Tibial nerve (tissue), 4 donors: ENCODE measurements at regions not wholly inside any gene's neighbourhood (a gene's known extent, or its start where the extent isn't known, plus 50 kb on each side); places are given as distances from the start of the nearest gene placed in this dataset.

ENCODE experiments used
- DNase-seq, 2 donors: peaks; one replicate each; pipeline ENCODE4 v3.0.0-alpha.2; 2019; ENCODE audit warnings: low spot score in 2 of 2
- H3K27ac ChIP-seq, 4 donors: fragments of 200-600 bp; sonication (generic) in 3 of 4; one replicate each; pipeline ENCODE4 v1.5.1; 2017 to 2019; ENCODE audit warnings: mild to moderate bottlenecking in 1 of 4
- H3K27me3 ChIP-seq, 2 donors: fragments of 200-600 bp; sonication (generic) in 1 of 2; one replicate each; pipeline versions ENCODE4 v1.5.1 to v1.6.0; 2017 to 2019
- H3K36me3 ChIP-seq, 3 donors: fragments of 200-600 bp; sonication (generic); one replicate each; pipeline ENCODE4 v1.5.1; 2018 to 2019
- H3K4me1 ChIP-seq, 4 donors: fragments of 200-600 bp; sonication (generic) in 3 of 4; one replicate each; pipeline ENCODE4 v1.5.1; 2017 to 2019
- H3K4me3 ChIP-seq, 4 donors: fragments of 200-600 bp; sonication (generic) in 3 of 4; one replicate each; pipeline ENCODE4 v1.5.1; 2017 to 2019; ENCODE audit warnings: mild to moderate bottlenecking in 1 of 4, moderate library complexity in 1 of 4
- H3K9me3 ChIP-seq, 4 donors: fragments of 200-600 bp; sonication (generic) in 3 of 4; one replicate each; pipeline ENCODE4 v1.5.1; 2017 to 2019
- EP300 ChIP-seq, 2 donors: sonication (generic); formaldehyde crosslinking; IDR thresholded peaks; one replicate each; pipeline ENCODE4 v1.6.1; 2017; ENCODE audit warnings: antibody characterized with exemption in 2 of 2, mild to moderate bottlenecking in 1 of 2
- POLR2A ChIP-seq, 2 donors: fragments of 450-650 bp; IDR thresholded peaks; one replicate each; pipeline ENCODE4 v1.6.1; 2017; ENCODE audit warnings: antibody characterized with exemption in 2 of 2, mild to moderate bottlenecking in 2 of 2, moderate library complexity in 2 of 2
- WGBS, 2 donors: methylation state at CpG; one replicate each; pipeline ENCODE4 v1.1.5; 2018; 5-methylcytosine and 5-hydroxymethylcytosine counted together
- TF ChIP-seq, protein P1 (sequence below), 5 experiments: fragments of 200-600 bp in 3 of 5; fragments of 450-650 bp in 2 of 5; sonication (generic) in 3 of 5; IDR thresholded peaks; one replicate each; pipeline ENCODE4 v1.5.1; 2016 to 2019; ENCODE audit warnings: antibody characterized with exemption in 5 of 5, mild to moderate bottlenecking in 3 of 5, moderate library complexity in 2 of 5

DNA sequence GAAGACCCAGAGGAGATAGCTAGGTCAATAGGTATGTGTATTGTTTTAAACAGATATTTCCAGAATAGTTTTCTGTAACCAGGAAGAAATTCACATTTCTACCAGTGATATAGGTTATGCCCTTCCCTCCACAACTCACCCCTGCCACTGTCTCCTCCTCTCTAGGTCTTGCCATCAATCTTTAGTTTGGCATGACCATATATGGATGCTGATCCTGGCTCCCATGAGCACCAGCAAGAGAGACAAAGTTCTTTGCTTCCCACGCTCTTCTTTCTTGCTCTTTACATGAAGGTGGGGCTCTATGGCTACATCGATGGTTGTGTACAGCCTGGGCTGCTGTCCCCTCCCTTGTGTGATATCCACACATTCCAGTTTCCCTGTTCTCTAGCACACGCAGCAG lies 459.4 kb upstream of the ID4 start:
- TF ChIP-seq, protein P1, sequence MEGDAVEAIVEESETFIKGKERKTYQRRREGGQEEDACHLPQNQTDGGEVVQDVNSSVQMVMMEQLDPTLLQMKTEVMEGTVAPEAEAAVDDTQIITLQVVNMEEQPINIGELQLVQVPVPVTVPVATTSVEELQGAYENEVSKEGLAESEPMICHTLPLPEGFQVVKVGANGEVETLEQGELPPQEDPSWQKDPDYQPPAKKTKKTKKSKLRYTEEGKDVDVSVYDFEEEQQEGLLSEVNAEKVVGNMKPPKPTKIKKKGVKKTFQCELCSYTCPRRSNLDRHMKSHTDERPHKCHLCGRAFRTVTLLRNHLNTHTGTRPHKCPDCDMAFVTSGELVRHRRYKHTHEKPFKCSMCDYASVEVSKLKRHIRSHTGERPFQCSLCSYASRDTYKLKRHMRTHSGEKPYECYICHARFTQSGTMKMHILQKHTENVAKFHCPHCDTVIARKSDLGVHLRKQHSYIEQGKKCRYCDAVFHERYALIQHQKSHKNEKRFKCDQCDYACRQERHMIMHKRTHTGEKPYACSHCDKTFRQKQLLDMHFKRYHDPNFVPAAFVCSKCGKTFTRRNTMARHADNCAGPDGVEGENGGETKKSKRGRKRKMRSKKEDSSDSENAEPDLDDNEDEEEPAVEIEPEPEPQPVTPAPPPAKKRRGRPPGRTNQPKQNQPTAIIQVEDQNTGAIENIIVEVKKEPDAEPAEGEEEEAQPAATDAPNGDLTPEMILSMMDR (IDR thresholded peaks at IDR 0.05), result no peak
- no peak for TF ChIP-seq EP300 (IDR thresholded peaks at IDR 0.05)
- TF ChIP-seq POLR2A (IDR thresholded peaks at IDR 0.05), result no peak
- Histone ChIP-seq H3K4me3 (no peak overlapping the region), H3K27me3 (no peaks in the 10 kb centered on the region), H3K4me1 (no peaks in the 10 kb centered on the region), H3K36me3 (no peaks in the 10 kb centered on the region), H3K27ac (no peak overlapping the region), H3K9me3 (no peaks in the 10 kb centered on the region)
- WGBS, 2 donors, result 54 to 69% methylated on average over 3 of the region's 3 CpGs
- no peak for DNase-seq

DNA sequence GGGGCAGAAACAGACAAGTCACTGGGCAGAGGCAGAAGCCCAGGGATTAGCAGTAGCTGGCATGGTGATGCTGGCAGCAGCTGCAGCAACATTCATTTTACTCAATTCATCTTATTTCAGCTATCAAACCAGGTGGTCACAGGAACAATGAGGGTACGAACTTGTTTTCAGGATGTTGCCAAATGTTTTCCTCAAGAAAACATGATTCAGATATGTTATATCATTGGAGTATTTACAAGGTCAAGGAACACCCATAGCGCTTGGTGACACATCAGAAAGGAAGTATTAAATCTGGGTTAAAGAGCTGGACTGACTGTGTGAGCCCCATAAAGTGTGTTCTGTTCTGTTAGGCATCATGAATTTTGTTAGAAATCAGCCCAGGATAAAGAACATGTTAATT lies 456.9 kb upstream of the ID4 start:
- TF ChIP-seq POLR2A (IDR thresholded peaks at IDR 0.05) (no peak), EP300 (IDR thresholded peaks at IDR 0.05) (no peak)
- no peak for DNase-seq
- no peak overlapping the region for H3K4me3 ChIP-seq
- peaks cover 0 to 6% (median 0%) of the 10 kb centered on the region in 4 donors for H3K9me3 ChIP-seq
- 71 to 78% methylated on average over 2 of the region's 2 CpGs for WGBS, 2 donors
- H3K36me3 ChIP-seq, result no peaks in the 10 kb centered on the region
- no peaks in the 10 kb centered on the region for H3K27me3 ChIP-seq
- no peak overlapping the region for H3K27ac ChIP-seq
- no peaks in the 10 kb centered on the region for H3K4me1 ChIP-seq

DNA sequence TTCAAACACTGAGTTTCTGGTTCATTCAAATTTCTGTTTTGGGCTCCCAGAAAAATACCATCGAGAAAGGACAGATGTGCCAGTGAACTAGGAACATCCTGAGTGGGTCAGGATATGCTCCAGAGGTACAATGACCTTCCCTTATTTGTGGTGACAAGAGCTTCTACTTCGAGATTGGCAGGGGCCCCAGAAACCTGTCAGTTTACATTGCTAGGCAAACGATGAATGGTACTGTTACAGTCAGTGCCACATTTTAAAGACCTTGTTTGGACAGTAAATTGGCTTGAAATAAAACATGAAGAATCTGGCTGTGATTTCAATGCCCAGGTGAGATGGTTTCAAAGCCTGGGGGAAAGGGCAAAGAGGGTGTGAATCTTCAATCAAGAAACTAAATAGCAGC lies 454.5 kb upstream of the ID4 start:
- Histone ChIP-seq H3K4me1 (no peaks in the 10 kb centered on the region), H3K9me3 (peaks cover 0 to 6% (median 0%) of the 10 kb centered on the region in 4 donors), H3K4me3 (no peak overlapping the region), H3K36me3 (no peaks in the 10 kb centered on the region), H3K27me3 (no peaks in the 10 kb centered on the region), H3K27ac (no peak overlapping the region)
- DNase-seq, result no peak
- WGBS, 2 donors, result 71 to 88% methylated on average over 3 of the region's 3 CpGs
- no peak for TF ChIP-seq EP300 (IDR thresholded peaks at IDR 0.05)
- no peak for TF ChIP-seq POLR2A (IDR thresholded peaks at IDR 0.05)
- TF ChIP-seq, protein P1 (IDR thresholded peaks at IDR 0.05), result no peak

DNA sequence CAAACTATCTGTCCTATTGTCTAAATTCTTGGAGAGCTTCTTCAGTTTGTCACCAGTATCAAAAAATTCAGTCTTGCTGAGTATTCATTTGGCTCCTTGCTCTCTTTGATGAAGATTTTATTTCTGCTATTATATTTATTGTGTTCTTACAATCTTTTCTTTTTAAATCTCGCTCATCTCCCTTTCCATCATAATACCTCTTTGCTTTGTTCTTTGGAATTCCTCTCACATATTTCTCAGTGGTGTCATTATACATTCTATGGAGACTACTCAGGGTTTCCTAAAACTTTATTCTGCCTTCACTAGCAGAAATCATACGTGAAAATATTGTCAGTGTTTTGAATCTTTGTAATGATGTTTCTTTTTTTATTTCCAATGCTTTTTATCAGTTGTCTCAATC lies 445.2 kb upstream of the ID4 start:
- 45 to 59% methylated on average over 2 of the region's 2 CpGs for WGBS, 2 donors
- no peak overlapping the region for H3K4me3 ChIP-seq
- TF ChIP-seq POLR2A (IDR thresholded peaks at IDR 0.05) (no peak), EP300 (IDR thresholded peaks at IDR 0.05) (no peak)
- TF ChIP-seq, protein P1 (IDR thresholded peaks at IDR 0.05), result no peak

DNA sequence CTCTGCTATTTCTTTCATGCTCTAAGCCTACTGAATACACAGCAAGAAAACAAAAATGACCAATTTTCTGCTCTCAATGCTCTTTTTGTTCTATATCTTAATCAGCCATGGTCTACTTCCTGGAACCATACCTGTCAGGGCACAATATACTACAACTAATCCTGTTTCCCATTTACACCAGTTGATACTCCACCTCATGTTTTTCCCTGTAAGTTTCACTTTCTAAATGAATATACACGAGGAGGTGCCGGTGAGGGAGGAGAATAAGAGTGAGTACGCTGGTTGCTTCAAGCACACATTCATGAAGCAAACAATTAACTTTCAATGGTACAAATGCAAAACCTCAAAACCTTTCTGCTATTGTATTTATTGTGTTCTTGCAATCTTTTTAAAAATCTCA lies 443.1 kb upstream of the ID4 start:
- H3K9me3 ChIP-seq, result no peaks in the 10 kb centered on the region
- H3K4me3 ChIP-seq, result no peak overlapping the region
- H3K27me3 ChIP-seq, result no peaks in the 10 kb centered on the region
- H3K4me1 ChIP-seq, result peaks cover 0 to 2% (median 0%) of the 10 kb centered on the region in 4 donors
- WGBS, 2 donors, result 57 to 65% methylated on average over 3 of the region's 3 CpGs
- no peak for TF ChIP-seq POLR2A (IDR thresholded peaks at IDR 0.05)
- TF ChIP-seq EP300 (IDR thresholded peaks at IDR 0.05), result no peak
- TF ChIP-seq, protein P1 (IDR thresholded peaks at IDR 0.05), result no peak
- no peaks in the 10 kb centered on the region for H3K36me3 ChIP-seq
- no peak overlapping the region for H3K27ac ChIP-seq
- DNase-seq, result no peak

More for the DNA sequence above, 445.2 kb upstream of the ID4 start:
- no peaks in the 10 kb centered on the region for H3K36me3 ChIP-seq
- DNase-seq, result no peak
- H3K27ac ChIP-seq, result no peak overlapping the region
- H3K4me1 ChIP-seq, result no peaks in the 10 kb centered on the region
- no peaks in the 10 kb centered on the region for H3K9me3 ChIP-seq
- no peaks in the 10 kb centered on the region for H3K27me3 ChIP-seq

DNA sequence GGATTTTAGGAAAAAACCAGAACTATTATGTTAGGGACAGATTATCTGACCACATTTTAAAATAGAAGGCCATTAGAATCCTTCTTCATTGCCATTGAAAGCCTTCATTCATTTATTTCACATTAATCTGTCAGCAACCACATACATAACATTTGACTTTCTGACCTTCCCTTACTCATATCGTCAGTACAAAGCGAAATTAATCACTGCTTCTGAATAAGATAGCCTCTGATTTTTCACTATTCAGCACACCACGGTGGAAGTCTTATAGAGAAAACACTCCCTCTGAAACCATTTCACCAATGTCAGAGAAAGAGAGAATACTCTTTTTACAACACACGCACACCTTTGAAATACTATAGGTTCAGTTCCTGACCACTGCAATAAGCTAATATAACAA lies 442.5 kb upstream of the ID4 start:
- 46 to 47% methylated on average over 4 of the region's 4 CpGs for WGBS, 2 donors
- Histone ChIP-seq H3K36me3 (no peaks in the 10 kb centered on the region), H3K27ac (no peak overlapping the region), H3K4me3 (no peak overlapping the region), H3K27me3 (no peaks in the 10 kb centered on the region), H3K4me1 (peaks cover 0 to 2% (median 0%) of the 10 kb centered on the region in 4 donors), H3K9me3 (no peaks in the 10 kb centered on the region)
- no peak for DNase-seq
- TF ChIP-seq, protein P1 (IDR thresholded peaks at IDR 0.05), result no peak
- TF ChIP-seq POLR2A (IDR thresholded peaks at IDR 0.05), result no peak
- no peak for TF ChIP-seq EP300 (IDR thresholded peaks at IDR 0.05)
